ENCODE measurements at regions not wholly inside any gene's neighbourhood (a gene's known extent, or its start where the extent isn't known, plus 50 kb on each side); places are given as distances from the start of the nearest gene placed in this dataset.

- Histone ChIP-seq H3K27ac (ENCODE audit: low read depth, low read length) (no peak overlapping the region), H3K9ac (ENCODE audit: low read length) (no peak overlapping the region), H3K4me2 (ENCODE audit: low read length) (no peak overlapping the region), H3K27me3 (ENCODE audit: insufficient read depth, low read length) (no peaks in the 10 kb centered on the region), H3K9me3 (ENCODE audit: control insufficient read depth in 1 of 2, insufficient read depth in 1 of 2, low read depth in 1 of 2, low read length in 2 of 2) (no peaks in the 10 kb centered on the region), H3K36me3 (ENCODE audit: control insufficient read depth in 1 of 2, insufficient read depth in 2 of 2, low read length in 2 of 2) (no peaks in the 10 kb centered on the region), H3K4me3 (replicated peaks in 1 of 2; ENCODE audit: low read depth in 1 of 2, low read length in 2 of 2) (no peak overlapping the region), H3K9me2 (ENCODE audit: insufficient read depth) (no peaks in the 10 kb centered on the region), H3K79me2 (ENCODE audit: insufficient read depth, low read length) (no peaks in the 10 kb centered on the region), H2AFZ (ENCODE audit: low read depth, low read length, poor library complexity, severe bottlenecking) (no peak overlapping the region), H4K20me1 (ENCODE audit: insufficient read depth) (no peaks in the 10 kb centered on the region), H3K4me1 (ENCODE audit: control insufficient read depth in 1 of 2, insufficient read depth in 2 of 2, low read length in 2 of 2) (no peaks in the 10 kb centered on the region)
- ATAC-seq (no peak), DNase-seq (ENCODE audit: low read depth, low spot score) (peak; percentile 3)
- TF ChIP-seq FOSL1 (IDR thresholded peaks at IDR 0.05; ENCODE audit: low read depth) = no peak
- TF ChIP-seq CBX3 (IDR thresholded peaks at IDR 0.05; ENCODE audit: low read depth) = no peak
- TF ChIP-seq, protein P1, sequence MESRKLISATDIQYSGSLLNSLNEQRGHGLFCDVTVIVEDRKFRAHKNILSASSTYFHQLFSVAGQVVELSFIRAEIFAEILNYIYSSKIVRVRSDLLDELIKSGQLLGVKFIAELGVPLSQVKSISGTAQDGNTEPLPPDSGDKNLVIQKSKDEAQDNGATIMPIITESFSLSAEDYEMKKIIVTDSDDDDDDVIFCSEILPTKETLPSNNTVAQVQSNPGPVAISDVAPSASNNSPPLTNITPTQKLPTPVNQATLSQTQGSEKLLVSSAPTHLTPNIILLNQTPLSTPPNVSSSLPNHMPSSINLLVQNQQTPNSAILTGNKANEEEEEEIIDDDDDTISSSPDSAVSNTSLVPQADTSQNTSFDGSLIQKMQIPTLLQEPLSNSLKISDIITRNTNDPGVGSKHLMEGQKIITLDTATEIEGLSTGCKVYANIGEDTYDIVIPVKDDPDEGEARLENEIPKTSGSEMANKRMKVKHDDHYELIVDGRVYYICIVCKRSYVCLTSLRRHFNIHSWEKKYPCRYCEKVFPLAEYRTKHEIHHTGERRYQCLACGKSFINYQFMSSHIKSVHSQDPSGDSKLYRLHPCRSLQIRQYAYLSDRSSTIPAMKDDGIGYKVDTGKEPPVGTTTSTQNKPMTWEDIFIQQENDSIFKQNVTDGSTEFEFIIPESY (IDR thresholded peaks at IDR 0.05; ENCODE audit: extremely low read depth, insufficient replicate concordance, low read length) = no peak
- TF ChIP-seq CEBPB (IDR thresholded peaks at IDR 0.05; ENCODE audit: low read depth) = no peak
- TF ChIP-seq ZFX (IDR thresholded peaks at IDR 0.05) = no peak
- TF ChIP-seq EZH2 (IDR thresholded peaks at IDR 0.05) = no peak
- TF ChIP-seq YY1 (IDR thresholded peaks at IDR 0.05; ENCODE audit: extremely low read depth, insufficient replicate concordance, low read depth, low read length) = no peak
- no peak for TF ChIP-seq ZNF274 (IDR thresholded peaks at IDR 0.05; ENCODE audit: low read depth, low read length)
- TF ChIP-seq POLR2AphosphoS5 (IDR thresholded peaks at IDR 0.05; ENCODE audit: low read depth, low read length) = no peak
- no peak for TF ChIP-seq POLR2A (IDR thresholded peaks at IDR 0.05; ENCODE audit: borderline replicate concordance, extremely low read depth, insufficient read depth, insufficient read length)
- TF ChIP-seq, protein P2, sequence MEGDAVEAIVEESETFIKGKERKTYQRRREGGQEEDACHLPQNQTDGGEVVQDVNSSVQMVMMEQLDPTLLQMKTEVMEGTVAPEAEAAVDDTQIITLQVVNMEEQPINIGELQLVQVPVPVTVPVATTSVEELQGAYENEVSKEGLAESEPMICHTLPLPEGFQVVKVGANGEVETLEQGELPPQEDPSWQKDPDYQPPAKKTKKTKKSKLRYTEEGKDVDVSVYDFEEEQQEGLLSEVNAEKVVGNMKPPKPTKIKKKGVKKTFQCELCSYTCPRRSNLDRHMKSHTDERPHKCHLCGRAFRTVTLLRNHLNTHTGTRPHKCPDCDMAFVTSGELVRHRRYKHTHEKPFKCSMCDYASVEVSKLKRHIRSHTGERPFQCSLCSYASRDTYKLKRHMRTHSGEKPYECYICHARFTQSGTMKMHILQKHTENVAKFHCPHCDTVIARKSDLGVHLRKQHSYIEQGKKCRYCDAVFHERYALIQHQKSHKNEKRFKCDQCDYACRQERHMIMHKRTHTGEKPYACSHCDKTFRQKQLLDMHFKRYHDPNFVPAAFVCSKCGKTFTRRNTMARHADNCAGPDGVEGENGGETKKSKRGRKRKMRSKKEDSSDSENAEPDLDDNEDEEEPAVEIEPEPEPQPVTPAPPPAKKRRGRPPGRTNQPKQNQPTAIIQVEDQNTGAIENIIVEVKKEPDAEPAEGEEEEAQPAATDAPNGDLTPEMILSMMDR (IDR thresholded peaks at IDR 0.05 in 2 of 3, conservative IDR thresholded peaks at IDR 0.05 in 1 of 3; ENCODE audit: borderline replicate concordance in 1 of 3, insufficient read depth in 1 of 3, low read depth in 2 of 3, low read length in 2 of 3) = no peak
- no peak for TF ChIP-seq ELF1 (IDR thresholded peaks at IDR 0.05; ENCODE audit: borderline replicate concordance, low read depth)
- TF ChIP-seq, protein P3, sequence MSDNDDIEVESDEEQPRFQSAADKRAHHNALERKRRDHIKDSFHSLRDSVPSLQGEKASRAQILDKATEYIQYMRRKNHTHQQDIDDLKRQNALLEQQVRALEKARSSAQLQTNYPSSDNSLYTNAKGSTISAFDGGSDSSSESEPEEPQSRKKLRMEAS (IDR thresholded peaks at IDR 0.05) = no peak
- TF ChIP-seq SIN3A (IDR thresholded peaks at IDR 0.05; ENCODE audit: low read depth) = no peak
- POLR2A ChIA-PET = no interaction called here
- CTCF ChIA-PET = no interaction called here
- RAD21 ChIA-PET (ENCODE audit: low non-redundant PET in 1 of 2, low total read pairs in 2 of 2, uncharacterized antibody in 2 of 2, unreplicated experiment in 2 of 2) = no interaction called here
- no TSS peak for BruUV-seq (replicated peaks)
- intact Hi-C loops (cut with micrococcal nuclease) = no loop called here
Observed at GRCh38 chr6:21507811-21508210, 85.7 kb upstream of the SOX4 start.

Data from HCT116 (cell line).